RWPE2 (cell line): ENCODE measurements at regions not wholly inside any gene's neighbourhood (a gene's known extent, or its start where the extent isn't known, plus 50 kb on each side); places are given as distances from the start of the nearest gene placed in this dataset.

Source experiments
- ATAC-seq: fragments of 200-7000 bp; cut with Tn5 transposase; 3 replicates; pipeline ENCODE4 v1.9.1; 2021; ENCODE audit warnings: low read depth
- DNase-seq: peaks from one replicate; pipeline ENCODE4 v3.0.0-alpha.2; 2020; ENCODE audit warnings: low spot score
- H3K27ac ChIP-seq: fragments of 450-650 bp; 2 replicates; pipeline ENCODE4 v1.5.1; 2017; ENCODE audit warnings: mild to moderate bottlenecking; ENCODE audit not compliant: poor library complexity, severe bottlenecking
- H3K27me3 ChIP-seq: fragments of 250-450 bp; sonication (Bioruptor Pico); 2 replicates; pipeline ENCODE4 v1.5.1; 2021; ENCODE audit warnings: mild to moderate bottlenecking, moderate library complexity; ENCODE audit not compliant: insufficient read depth, poor library complexity, severe bottlenecking
- H3K36me3 ChIP-seq: fragments of 250-450 bp; sonication (Bioruptor Pico); 2 replicates; pipeline ENCODE4 v1.5.1; 2020; ENCODE audit warnings: low read depth, mild to moderate bottlenecking, moderate library complexity
- H3K4me1 ChIP-seq: fragments of 250-450 bp; sonication (Bioruptor Pico); 2 replicates; pipeline ENCODE4 v1.5.1; 2021; ENCODE audit warnings: mild to moderate bottlenecking, moderate library complexity; ENCODE audit not compliant: insufficient read depth, poor library complexity, severe bottlenecking
- H3K4me3 ChIP-seq: fragments of 250-450 bp; sonication (Bioruptor Pico); 2 replicates; pipeline ENCODE4 v1.5.1; 2021; ENCODE audit warnings: mild to moderate bottlenecking, moderate library complexity; ENCODE audit not compliant: severe bottlenecking
- H3K9me3 ChIP-seq: fragments of 250-450 bp; sonication (Bioruptor Pico); 2 replicates; pipeline ENCODE4 v1.5.1; 2021; ENCODE audit warnings: mild to moderate bottlenecking, moderate library complexity; ENCODE audit not compliant: severe bottlenecking
- CTCF ChIP-seq: fragments of 450-650 bp; IDR thresholded peaks from one replicate; pipeline ENCODE4 v1.5.1; 2017; ENCODE audit warnings: mild to moderate bottlenecking, moderate library complexity; ENCODE audit not compliant: poor library complexity, severe bottlenecking

- H3K36me3 ChIP-seq: no peaks in the 10 kb centered on the region
- no peak overlapping the region for H3K4me3 ChIP-seq
- peaks cover 59% of the 10 kb centered on the region for H3K27me3 ChIP-seq
- no peaks in the 10 kb centered on the region for H3K9me3 ChIP-seq
- no peak for DNase-seq
- H3K4me1 ChIP-seq: no peaks in the 10 kb centered on the region
- TF ChIP-seq CTCF: no peak
- ATAC-seq: no peak
- no peak overlapping the region for H3K27ac ChIP-seq
Observed at GRCh38 chr17:79258041-79258440, 183.4 kb downstream of the ENGASE start.

GRCh38 chr17:79255926-79256585 lies 181.4 kb downstream of the ENGASE start:
- no peak for TF ChIP-seq CTCF
- ATAC-seq (no peak), DNase-seq (no peak)
- no peak overlapping the region for H3K4me3 ChIP-seq
- H3K36me3 ChIP-seq: no peaks in the 10 kb centered on the region
- no peak overlapping the region for H3K27ac ChIP-seq
- peaks cover 8% of the 10 kb centered on the region for H3K4me1 ChIP-seq
- no peaks in the 10 kb centered on the region for H3K9me3 ChIP-seq
- peaks cover 50% of the 10 kb centered on the region for H3K27me3 ChIP-seq

- ATAC-seq: no peak
- TF ChIP-seq CTCF: no peak
- Histone ChIP-seq H3K4me1 (peaks cover 8% of the 10 kb centered on the region), H3K27ac (no peak overlapping the region), H3K36me3 (no peaks in the 10 kb centered on the region), H3K4me3 (no peak overlapping the region), H3K9me3 (no peaks in the 10 kb centered on the region), H3K27me3 (peaks cover 50% of the 10 kb centered on the region)
- DNase-seq: no peak
Observed at GRCh38 chr17:79255456-79255855, 180.8 kb downstream of the ENGASE start.

GRCh38 chr17:79255046-79255445 lies 180.4 kb downstream of the ENGASE start:
- Histone ChIP-seq H3K9me3 (no peaks in the 10 kb centered on the region), H3K36me3 (no peaks in the 10 kb centered on the region), H3K4me3 (no peak overlapping the region), H3K27me3 (peaks cover 47% of the 10 kb centered on the region), H3K4me1 (peaks cover 8% of the 10 kb centered on the region), H3K27ac (no peak overlapping the region)
- DNase-seq (no peak), ATAC-seq (no peak)
- TF ChIP-seq CTCF: no peak

- H3K27me3 ChIP-seq: peaks cover 40% of the 10 kb centered on the region
- TF ChIP-seq CTCF: no peak
- no peaks in the 10 kb centered on the region for H3K36me3 ChIP-seq
- H3K4me3 ChIP-seq: no peak overlapping the region
- DNase-seq (no peak), ATAC-seq (no peak)
- H3K27ac ChIP-seq: no peak overlapping the region
- H3K9me3 ChIP-seq: no peaks in the 10 kb centered on the region
- peaks cover 8% of the 10 kb centered on the region for H3K4me1 ChIP-seq
Observed at GRCh38 chr17:79252886-79253285, 178.3 kb downstream of the ENGASE start.
